Gastroesophageal sphincter (tissue), 3 donors: ENCODE measurements at regions not wholly inside any gene's neighbourhood (a gene's known extent, or its start where the extent isn't known, plus 50 kb on each side); places are given as distances from the start of the nearest gene placed in this dataset.

Experiments used
- CTCF ChIP-seq, 4 experiments: fragments of 200-600 bp in 2 of 4; fragments of 450-650 bp in 2 of 4; sonication (generic) in 1 of 4; IDR thresholded peaks; one replicate each; pipeline ENCODE4 v1.5.1; 2017 to 2019; ENCODE audit warnings: antibody characterized with exemption in 4 of 4, mild to moderate bottlenecking in 2 of 4, moderate library complexity in 2 of 4
- POLR2AphosphoS5 ChIP-seq: sonication (generic); formaldehyde crosslinking; IDR thresholded peaks from one replicate; pipeline ENCODE4 v1.6.1; 2017; ENCODE audit warnings: antibody characterized with exemption

GRCh38 chr10:36942616-36943015 lies 182.8 kb upstream of the ANKRD30A start:
- no peak for TF ChIP-seq POLR2AphosphoS5
- no peak for TF ChIP-seq CTCF (IDR thresholded peaks at IDR 0.05)
